H9 (cell line): ENCODE measurements at regions not wholly inside any gene's neighbourhood (a gene's known extent, or its start where the extent isn't known, plus 50 kb on each side); places are given as distances from the start of the nearest gene placed in this dataset.

ENCODE experiments used
- DNase-seq: peaks from one replicate; pipeline ENCODE4 v3.0.0-alpha.2; 2017
- H2AFZ ChIP-seq: one replicate; pipeline ENCODE4 v1.6.1; 2013; ENCODE audit warnings: mild to moderate bottlenecking, low read length, control low read depth, moderate library complexity
- H2AK5ac ChIP-seq: 2 replicates; pipeline ENCODE4 v1.6.1; 2013; ENCODE audit warnings: low read length, control low read depth, mixed read lengths; ENCODE audit not compliant: insufficient read length
- H2BK120ac ChIP-seq: one replicate; pipeline ENCODE4 v1.6.1; 2013; ENCODE audit warnings: low read depth, mild to moderate bottlenecking, low read length, control low read depth, inconsistent platforms; ENCODE audit not compliant: poor library complexity, severe bottlenecking
- H2BK12ac ChIP-seq: 2 replicates; pipeline ENCODE4 v1.6.1; 2013; ENCODE audit warnings: low read length, control low read depth, mixed read lengths, low read depth; ENCODE audit not compliant: insufficient read length
- H2BK15ac ChIP-seq: 2 replicates; pipeline ENCODE4 v1.6.1; 2013; ENCODE audit warnings: low read depth, low read length, control low read depth
- H2BK20ac ChIP-seq: one replicate; pipeline ENCODE4 v1.6.1; 2013; ENCODE audit warnings: low read depth, mild to moderate bottlenecking, low read length, control low read depth, inconsistent platforms; ENCODE audit not compliant: poor library complexity, severe bottlenecking
- H2BK5ac ChIP-seq: 2 replicates; pipeline ENCODE4 v1.6.1; 2013; ENCODE audit warnings: low read length, control low read depth, mixed read lengths; ENCODE audit not compliant: insufficient read length
- H3K14ac ChIP-seq: 2 replicates; pipeline ENCODE4 v1.6.1; 2013; ENCODE audit warnings: low read length, control low read depth; ENCODE audit not compliant: insufficient read depth
- H3K18ac ChIP-seq: 2 replicates; pipeline ENCODE4 v1.6.1; 2013; ENCODE audit warnings: low read depth, mild to moderate bottlenecking, mixed read lengths, low read length, control low read depth; ENCODE audit not compliant: insufficient read length
- H3K23ac ChIP-seq: 2 replicates; pipeline ENCODE4 v1.6.1; 2013; ENCODE audit warnings: low read length, control low read depth, mixed read lengths, low read depth; ENCODE audit not compliant: insufficient read length
- H3K23me2 ChIP-seq: 2 replicates; pipeline ENCODE4 v1.6.1; 2013; ENCODE audit warnings: low read depth, mild to moderate bottlenecking, mixed read lengths, low read length, control low read depth; ENCODE audit not compliant: insufficient read length, poor library complexity, severe bottlenecking
- H3K27ac ChIP-seq: 2 replicates; pipeline ENCODE4 v1.5.1; 2013; ENCODE audit warnings: low read length, control low read depth, mixed read lengths, low read depth; ENCODE audit not compliant: insufficient read length
- H3K27me3 ChIP-seq: 2 replicates; pipeline ENCODE4 v1.6.1; 2013; ENCODE audit warnings: low read length, control low read depth, inconsistent platforms; ENCODE audit not compliant: insufficient read depth
- H3K4ac ChIP-seq: 2 replicates; pipeline ENCODE4 v1.6.1; 2013; ENCODE audit warnings: low read depth, mild to moderate bottlenecking, control low read depth, inconsistent platforms, low read length, moderate library complexity
- H3K4me1 ChIP-seq: 2 replicates; pipeline ENCODE4 v1.6.1; 2013; ENCODE audit warnings: low read length, control low read depth, inconsistent platforms; ENCODE audit not compliant: insufficient read depth
- H3K4me2 ChIP-seq: 2 replicates; pipeline ENCODE4 v1.6.1; 2013; ENCODE audit warnings: low read length, control low read depth, mixed read lengths; ENCODE audit not compliant: insufficient read length, insufficient read depth
- H3K56ac ChIP-seq: 2 replicates; pipeline ENCODE4 v1.6.1; 2013; ENCODE audit warnings: low read depth, mild to moderate bottlenecking, mixed read lengths, low read length, control low read depth; ENCODE audit not compliant: insufficient read length
- H3K79me1 ChIP-seq: 2 replicates; pipeline ENCODE4 v1.6.1; 2013; ENCODE audit warnings: low read depth, mild to moderate bottlenecking, moderate library complexity, low read length, control low read depth, inconsistent platforms; ENCODE audit not compliant: insufficient read depth, poor library complexity, severe bottlenecking
- H3K79me2 ChIP-seq: 2 replicates; pipeline ENCODE4 v1.6.1; 2013; ENCODE audit warnings: low read length, control low read depth, inconsistent platforms; ENCODE audit not compliant: insufficient read depth
- H3K9ac ChIP-seq: 2 replicates; pipeline ENCODE4 v1.6.1; 2013; ENCODE audit warnings: low read length, control low read depth, mixed read lengths; ENCODE audit not compliant: insufficient read length; ENCODE audit errors: extremely low read depth
- H3K9me3 ChIP-seq: one replicate; pipeline ENCODE4 v1.6.1; 2013; ENCODE audit warnings: low read depth, low read length, inconsistent platforms; ENCODE audit not compliant: control insufficient read depth
- H3T11ph ChIP-seq: one replicate; pipeline ENCODE4 v1.6.1; 2013; ENCODE audit warnings: mild to moderate bottlenecking, low read length, control low read depth, inconsistent platforms
- H4K20me1 ChIP-seq: one replicate; pipeline ENCODE4 v1.6.1; 2013; ENCODE audit not compliant: control insufficient read depth, insufficient read length, insufficient read depth
- H4K5ac ChIP-seq: 2 replicates; pipeline ENCODE4 v1.6.1; 2013; ENCODE audit warnings: low read depth, mild to moderate bottlenecking, mixed read lengths, low read length, control low read depth; ENCODE audit not compliant: insufficient read length
- H4K8ac ChIP-seq: replicated peaks from 2 replicates; pipeline ENCODE4 v1.6.1; 2013; ENCODE audit warnings: low read length, control low read depth, mixed read lengths, low read depth; ENCODE audit not compliant: insufficient read length
- H4K91ac ChIP-seq: 2 replicates; pipeline ENCODE4 v1.6.1; 2013; ENCODE audit warnings: low read depth, mild to moderate bottlenecking, moderate library complexity, mixed read lengths, low read length, control low read depth; ENCODE audit not compliant: insufficient read length
- H3K27ac Mint-ChIP-seq, 3 experiments: 2 replicates in 2 of 3; 3 replicates in 1 of 3; pipeline ENCODE4 v1.8.0; 2020 to 2021; ENCODE audit warnings: mixed read lengths in 3 of 3, mild to moderate bottlenecking in 1 of 3, moderate library complexity in 1 of 3
- H3K27me3 Mint-ChIP-seq: 2 replicates; pipeline ENCODE4 v1.8.0; 2021; ENCODE audit warnings: low read depth, mild to moderate bottlenecking, moderate library complexity, mixed read lengths
- H3K36me3 Mint-ChIP-seq, 3 experiments: 2 replicates in 2 of 3; 3 replicates in 1 of 3; pipeline ENCODE4 v1.8.0; 2020 to 2021; ENCODE audit warnings: low read depth in 3 of 3, mixed read lengths in 3 of 3; ENCODE audit not compliant: insufficient read depth in 1 of 3
- H3K4me1 Mint-ChIP-seq, 2 experiments: 2 replicates each; pipeline ENCODE4 v1.8.0; 2020; ENCODE audit warnings: mixed read lengths in 2 of 2
- H3K4me3 Mint-ChIP-seq, 2 experiments: 2 replicates in 1 of 2; 3 replicates in 1 of 2; pipeline ENCODE4 v1.8.0; 2020 to 2021; ENCODE audit warnings: mild to moderate bottlenecking in 2 of 2, mixed read lengths in 2 of 2, moderate library complexity in 1 of 2
- H3K9me3 Mint-ChIP-seq, 2 experiments: 2 replicates in 1 of 2; 3 replicates in 1 of 2; pipeline ENCODE4 v1.8.0; 2020; ENCODE audit warnings: mild to moderate bottlenecking in 2 of 2, mixed read lengths in 2 of 2, moderate library complexity in 1 of 2
- CTCF ChIP-seq: fragments of 200-600 bp; sonication (generic); conservative IDR thresholded peaks from 3 replicates; pipeline ENCODE4 v1.8.0; 2021; ENCODE audit warnings: antibody characterized with exemption, mild to moderate bottlenecking

DNA sequence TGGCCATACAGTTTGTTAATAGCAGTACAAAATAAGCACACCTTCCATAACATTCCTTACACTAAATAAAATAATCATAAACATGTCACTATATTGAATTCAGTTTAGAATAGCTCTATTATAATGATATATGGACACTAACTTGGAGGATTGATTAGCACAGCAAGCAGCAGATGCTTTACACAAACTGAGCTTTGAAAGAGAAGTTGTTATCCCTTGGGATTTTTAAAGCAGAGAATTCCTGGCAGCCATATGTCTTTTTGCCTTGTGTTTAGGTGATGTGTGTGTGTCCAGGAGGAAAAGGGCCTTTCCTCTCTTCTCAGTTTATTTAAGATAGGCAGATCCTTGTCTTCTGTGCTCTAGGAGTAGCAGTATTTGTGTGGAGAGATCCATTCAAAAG is 232.2 kb upstream of the GRIN3A start:
- no peak overlapping the region for H3K27ac Mint-ChIP-seq
- H3K27me3 Mint-ChIP-seq: no peaks in the 10 kb centered on the region

More for the DNA sequence above, 232.2 kb upstream of the GRIN3A start:
- Histone ChIP-seq H3K9ac (no peak overlapping the region), H3K14ac (no peak overlapping the region; the same call in 1 of the 2 replicates), H2BK12ac (no peak overlapping the region), H4K91ac (no peak overlapping the region), H3K79me1 (no peaks in the 10 kb centered on the region), H3K27me3 (no peaks in the 10 kb centered on the region), H3K23ac (no peak overlapping the region), H3K4me1 (no peaks in the 10 kb centered on the region), H3K9me3 (no peaks in the 10 kb centered on the region), H4K8ac (no peak overlapping the region), H3K27ac (no peak overlapping the region), H2BK15ac (no peak overlapping the region), H3K23me2 (no peaks in the 10 kb centered on the region), H2BK20ac (no peak overlapping the region), H2BK5ac (no peak overlapping the region), H4K20me1 (no peaks in the 10 kb centered on the region), H2AK5ac (no peak overlapping the region), H3K18ac (no peak overlapping the region), H3K4ac (no peak overlapping the region), H2AFZ (no peak overlapping the region), H2BK120ac (no peak overlapping the region), H3K79me2 (no peaks in the 10 kb centered on the region), H4K5ac (no peak overlapping the region), H3T11ph (no peak overlapping the region), H3K4me2 (no peak overlapping the region), H3K56ac (no peak overlapping the region)
- Mint-ChIP-seq H3K4me1 (no peaks in the 10 kb centered on the region), H3K4me3 (no peak overlapping the region), H3K36me3 (no peaks in the 10 kb centered on the region), H3K9me3 (no peaks in the 10 kb centered on the region)
- TF ChIP-seq CTCF: no peak
- no peak for DNase-seq
